ENCODE measurements at regions not wholly inside any gene's neighbourhood (a gene's known extent, or its start where the extent isn't known, plus 50 kb on each side); places are given as distances from the start of the nearest gene placed in this dataset.
"Not testable (repeated sequence)": the region's sequence is repeated elsewhere in the genome, so short reads cannot be mapped to it uniquely, and the experiment has no call there.

DNA sequence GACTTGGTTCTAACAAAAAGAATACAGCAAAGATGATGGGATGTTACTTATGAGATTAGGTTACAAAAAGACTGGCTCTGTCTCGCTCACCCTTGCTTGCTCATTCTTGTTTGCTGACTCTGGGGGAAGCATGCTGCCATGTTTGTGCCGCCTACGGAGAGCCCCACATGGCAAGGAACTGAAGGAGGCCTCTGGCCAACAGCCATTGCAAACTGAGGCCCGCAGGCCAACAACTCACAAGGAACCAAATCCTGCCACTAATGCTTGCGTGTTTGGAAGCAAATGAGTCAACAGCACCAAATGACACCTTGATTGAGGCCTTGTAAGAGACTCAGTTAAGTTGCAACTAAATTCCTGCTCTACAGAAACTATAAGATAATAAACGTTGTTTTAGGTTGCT lies 82.1 kb upstream of the FOXN2 start:
- no peak overlapping the region for H3K4me3 Mint-ChIP-seq
- no peaks in the 10 kb centered on the region for H3K9me3 Mint-ChIP-seq
- H3K27me3 Mint-ChIP-seq (ENCODE audit: insufficient read depth): peaks cover 2% of the 10 kb centered on the region; the same call in 1 of the 2 replicates
- TF ChIP-seq, protein P1, sequence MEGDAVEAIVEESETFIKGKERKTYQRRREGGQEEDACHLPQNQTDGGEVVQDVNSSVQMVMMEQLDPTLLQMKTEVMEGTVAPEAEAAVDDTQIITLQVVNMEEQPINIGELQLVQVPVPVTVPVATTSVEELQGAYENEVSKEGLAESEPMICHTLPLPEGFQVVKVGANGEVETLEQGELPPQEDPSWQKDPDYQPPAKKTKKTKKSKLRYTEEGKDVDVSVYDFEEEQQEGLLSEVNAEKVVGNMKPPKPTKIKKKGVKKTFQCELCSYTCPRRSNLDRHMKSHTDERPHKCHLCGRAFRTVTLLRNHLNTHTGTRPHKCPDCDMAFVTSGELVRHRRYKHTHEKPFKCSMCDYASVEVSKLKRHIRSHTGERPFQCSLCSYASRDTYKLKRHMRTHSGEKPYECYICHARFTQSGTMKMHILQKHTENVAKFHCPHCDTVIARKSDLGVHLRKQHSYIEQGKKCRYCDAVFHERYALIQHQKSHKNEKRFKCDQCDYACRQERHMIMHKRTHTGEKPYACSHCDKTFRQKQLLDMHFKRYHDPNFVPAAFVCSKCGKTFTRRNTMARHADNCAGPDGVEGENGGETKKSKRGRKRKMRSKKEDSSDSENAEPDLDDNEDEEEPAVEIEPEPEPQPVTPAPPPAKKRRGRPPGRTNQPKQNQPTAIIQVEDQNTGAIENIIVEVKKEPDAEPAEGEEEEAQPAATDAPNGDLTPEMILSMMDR (IDR thresholded peaks at IDR 0.05): no peak
- no peaks in the 10 kb centered on the region for H3K4me1 Mint-ChIP-seq (ENCODE audit: low read depth)
- no peaks in the 10 kb centered on the region for H3K36me3 Mint-ChIP-seq (ENCODE audit: low read depth)
- H3K27ac Mint-ChIP-seq: no peak overlapping the region
- DNase-seq: no peak

DNA sequence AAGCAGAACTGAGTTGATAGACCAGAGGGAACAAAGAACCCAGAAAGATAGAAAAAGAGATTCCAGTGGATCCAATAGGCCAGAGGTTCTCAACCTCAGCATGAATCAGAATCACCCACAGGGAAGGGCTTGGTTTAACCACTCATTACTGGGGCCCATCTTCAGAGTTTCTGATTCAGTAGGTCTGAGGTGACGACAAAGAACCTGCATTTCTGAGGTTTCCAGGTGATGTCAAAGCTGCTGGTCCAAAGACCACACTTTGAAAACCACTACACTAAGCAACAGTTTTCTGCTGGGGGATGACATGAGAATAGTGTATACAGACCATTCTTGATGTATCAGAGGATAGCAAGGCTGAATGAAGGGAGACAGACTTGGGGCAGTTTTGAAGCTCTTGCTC lies 81.5 kb upstream of the FOXN2 start:
- H3K9me3 Mint-ChIP-seq: no peaks in the 10 kb centered on the region
- H3K27ac Mint-ChIP-seq: no peak overlapping the region
- no peak for DNase-seq
- TF ChIP-seq, protein P1 (IDR thresholded peaks at IDR 0.05): no peak
- peaks cover 2% of the 10 kb centered on the region; the same call in 1 of the 2 replicates for H3K27me3 Mint-ChIP-seq (ENCODE audit: insufficient read depth)
- no peaks in the 10 kb centered on the region for H3K4me1 Mint-ChIP-seq (ENCODE audit: low read depth)
- no peak overlapping the region for H3K4me3 Mint-ChIP-seq
- no peaks in the 10 kb centered on the region for H3K36me3 Mint-ChIP-seq (ENCODE audit: low read depth)

DNA sequence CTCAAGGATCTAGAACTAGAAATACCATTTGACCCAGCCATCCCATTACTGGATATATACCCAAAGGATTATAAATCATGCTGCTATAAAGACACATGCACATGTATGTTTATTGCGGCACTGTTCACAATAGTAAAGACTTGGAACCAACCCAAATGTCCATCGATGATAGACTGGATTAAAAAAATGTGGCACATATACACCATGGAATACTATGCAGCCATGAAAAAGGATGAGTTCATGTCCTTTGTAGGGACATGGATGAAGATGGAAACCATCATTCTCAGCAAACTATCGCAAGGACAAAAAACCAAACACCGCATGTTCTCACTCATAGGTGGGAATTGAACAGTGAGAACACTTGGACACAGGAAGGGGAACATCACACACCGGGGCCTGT lies 80.7 kb upstream of the FOXN2 start:
- H3K9me3 Mint-ChIP-seq; H3K4me3 Mint-ChIP-seq; DNase-seq; H3K4me1 Mint-ChIP-seq (ENCODE audit: low read depth); H3K27me3 Mint-ChIP-seq (ENCODE audit: insufficient read depth); H3K27ac Mint-ChIP-seq; H3K36me3 Mint-ChIP-seq (ENCODE audit: low read depth): not testable (repeated sequence)

DNA sequence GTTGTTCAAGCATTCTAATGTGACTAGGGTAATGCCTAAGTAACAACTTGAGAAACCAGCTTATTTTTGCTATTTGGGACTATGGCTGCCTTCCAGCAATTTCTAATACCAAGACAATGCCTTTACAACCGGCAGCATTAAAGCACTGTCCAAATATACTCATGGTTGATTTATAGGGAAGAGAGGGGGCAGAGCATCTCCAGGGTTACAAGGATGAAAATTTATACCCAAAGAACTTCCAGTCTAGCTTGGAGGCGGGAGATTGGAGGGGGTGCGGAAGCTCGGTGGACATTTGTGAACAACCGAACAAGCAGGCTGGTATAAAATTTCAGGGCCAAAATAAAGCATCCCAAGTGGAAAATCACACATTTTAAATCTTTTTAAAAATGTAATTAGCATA lies 79.4 kb upstream of the FOXN2 start:
- Mint-ChIP-seq H3K9me3 (no peaks in the 10 kb centered on the region), H3K27me3 (ENCODE audit: insufficient read depth) (peaks cover 2% of the 10 kb centered on the region; the same call in 1 of the 2 replicates), H3K4me3 (no peak overlapping the region), H3K36me3 (ENCODE audit: low read depth) (no peaks in the 10 kb centered on the region), H3K27ac (no peak overlapping the region), H3K4me1 (ENCODE audit: low read depth) (no peaks in the 10 kb centered on the region)
- DNase-seq: no peak
- TF ChIP-seq, protein P1 (IDR thresholded peaks at IDR 0.05): no peak

DNA sequence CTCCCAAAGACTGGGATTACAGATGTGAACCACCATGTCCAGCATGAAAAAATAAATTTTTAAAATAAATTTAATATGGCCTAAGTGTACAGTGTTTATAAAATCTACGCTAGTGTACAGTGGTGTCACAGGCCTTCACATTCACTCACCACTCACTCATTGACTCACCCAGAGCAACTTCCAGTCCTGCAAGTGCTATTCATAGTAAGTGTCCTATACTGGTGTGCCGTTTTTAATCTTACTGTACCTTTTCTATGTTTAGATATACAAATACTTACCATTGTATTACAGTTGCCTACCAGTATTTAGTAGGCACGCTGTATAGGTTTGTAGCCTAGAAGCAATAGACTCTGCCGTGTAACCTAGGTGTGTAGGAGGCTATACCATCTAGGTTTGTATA lies 76.1 kb upstream of the FOXN2 start:
- no peaks in the 10 kb centered on the region for H3K4me1 Mint-ChIP-seq (ENCODE audit: low read depth)

DNA sequence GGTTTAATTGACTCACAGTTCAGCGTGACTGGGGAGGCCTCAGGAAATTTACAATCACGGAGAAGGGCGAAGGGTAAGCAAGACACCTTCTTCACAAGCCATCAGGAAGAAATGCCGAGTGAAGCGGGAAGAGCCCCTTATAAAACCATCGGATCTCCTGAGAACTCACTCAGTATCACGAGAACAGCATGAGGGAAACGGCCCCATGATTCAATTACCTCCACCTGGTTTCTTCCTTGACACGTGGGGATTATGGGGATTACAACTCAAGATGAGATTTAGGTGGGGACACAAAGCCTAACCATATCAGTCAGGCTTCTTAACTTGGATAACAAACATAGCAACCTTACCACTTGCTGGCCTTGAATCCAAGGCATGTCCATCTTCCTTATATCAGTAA lies 73.6 kb upstream of the FOXN2 start:
- Mint-ChIP-seq H3K27ac (no peak overlapping the region), H3K9me3 (no peaks in the 10 kb centered on the region), H3K36me3 (ENCODE audit: low read depth) (no peaks in the 10 kb centered on the region), H3K4me1 (ENCODE audit: low read depth) (no peaks in the 10 kb centered on the region), H3K4me3 (no peak overlapping the region), H3K27me3 (ENCODE audit: insufficient read depth) (peaks cover 2% of the 10 kb centered on the region; the same call in 1 of the 2 replicates)
- no peak for DNase-seq
- TF ChIP-seq, protein P1 (IDR thresholded peaks at IDR 0.05): no peak

More for the DNA sequence above, 76.1 kb upstream of the FOXN2 start:
- DNase-seq: no peak
- Mint-ChIP-seq H3K4me3 (no peak overlapping the region), H3K9me3 (no peaks in the 10 kb centered on the region), H3K27me3 (ENCODE audit: insufficient read depth) (peaks cover under 1% of the 10 kb centered on the region; the same call in 1 of the 2 replicates), H3K36me3 (ENCODE audit: low read depth) (no peaks in the 10 kb centered on the region), H3K27ac (no peak overlapping the region)
- TF ChIP-seq, protein P1 (IDR thresholded peaks at IDR 0.05): no peak

Measured in HFFc6 (cell line).